ENCODE measurements at regions not wholly inside any gene's neighbourhood (a gene's known extent, or its start where the extent isn't known, plus 50 kb on each side); places are given as distances from the start of the nearest gene placed in this dataset.

- TF ChIP-seq CTCF (IDR thresholded peaks at IDR 0.05) (no peak), POLR2A (IDR thresholded peaks at IDR 0.05) (no peak), POLR2AphosphoS5 (IDR thresholded peaks at IDR 0.05; ENCODE audit: insufficient read depth in 1 of 2, low read depth in 1 of 2) (no peak)
- no peak for DNase-seq (ENCODE audit: extremely low spot score in 2 of 2)
- no peaks in the 10 kb centered on the region for H3K9me3 ChIP-seq
- H3K4me1 ChIP-seq, result no peaks in the 10 kb centered on the region
- H3K27ac ChIP-seq, result no peak overlapping the region
- no peaks in the 10 kb centered on the region for H3K27me3 ChIP-seq
- intact Hi-C loops (cut with DNase I), result no loop called here
- no peak overlapping the region for H3K4me3 ChIP-seq
- no peaks in the 10 kb centered on the region for H3K36me3 ChIP-seq
Observed at GRCh38 chr4:62327612-62328297, 1127.6 kb downstream of the ADGRL3 start.

- no peak overlapping the region for H3K27ac ChIP-seq
- TF ChIP-seq POLR2A (IDR thresholded peaks at IDR 0.05) (no peak), CTCF (IDR thresholded peaks at IDR 0.05) (no peak), POLR2AphosphoS5 (IDR thresholded peaks at IDR 0.05; ENCODE audit: insufficient read depth in 1 of 2, low read depth in 1 of 2) (no peak)
- no peak for DNase-seq (ENCODE audit: extremely low spot score in 2 of 2)
Observed at GRCh38 chr4:62324215-62324614, 1124.1 kb downstream of the ADGRL3 start.

GRCh38 chr4:62320612-62321011 lies 1120.5 kb downstream of the ADGRL3 start:
- no peak for DNase-seq (ENCODE audit: extremely low spot score in 2 of 2)
- H3K36me3 ChIP-seq, result no peaks in the 10 kb centered on the region
- H3K9me3 ChIP-seq, result no peaks in the 10 kb centered on the region
- H3K27ac ChIP-seq, result no peak overlapping the region
- intact Hi-C loops (cut with DNase I), result no loop called here
- H3K4me1 ChIP-seq, result no peaks in the 10 kb centered on the region
- no peak for TF ChIP-seq POLR2AphosphoS5 (IDR thresholded peaks at IDR 0.05; ENCODE audit: insufficient read depth in 1 of 2, low read depth in 1 of 2)
- no peak for TF ChIP-seq POLR2A (IDR thresholded peaks at IDR 0.05)
- no peak for TF ChIP-seq CTCF (IDR thresholded peaks at IDR 0.05)
- no peak overlapping the region for H3K4me3 ChIP-seq
- H3K27me3 ChIP-seq, result no peaks in the 10 kb centered on the region

More at GRCh38 chr4:62324215-62324614, 1124.1 kb downstream of the ADGRL3 start:
- Histone ChIP-seq H3K4me1 (no peaks in the 10 kb centered on the region), H3K9me3 (no peaks in the 10 kb centered on the region), H3K36me3 (no peaks in the 10 kb centered on the region), H3K4me3 (no peak overlapping the region), H3K27me3 (no peaks in the 10 kb centered on the region)
- intact Hi-C loops (cut with DNase I), result no loop called here

GRCh38 chr4:62302710-62303109 lies 1102.6 kb downstream of the ADGRL3 start:
- Histone ChIP-seq H3K27me3 (no peaks in the 10 kb centered on the region), H3K4me3 (no peak overlapping the region), H3K36me3 (no peaks in the 10 kb centered on the region), H3K9me3 (no peaks in the 10 kb centered on the region), H3K4me1 (no peaks in the 10 kb centered on the region), H3K27ac (no peak overlapping the region)
- no peak for DNase-seq (ENCODE audit: extremely low spot score in 2 of 2)
- TF ChIP-seq CTCF (IDR thresholded peaks at IDR 0.05), result no peak
- TF ChIP-seq POLR2A (IDR thresholded peaks at IDR 0.05), result no peak
- TF ChIP-seq POLR2AphosphoS5 (IDR thresholded peaks at IDR 0.05; ENCODE audit: insufficient read depth in 1 of 2, low read depth in 1 of 2), result no peak
- intact Hi-C loops (cut with DNase I), result no loop called here

GRCh38 chr4:62301500-62301899 lies 1101.4 kb downstream of the ADGRL3 start:
- TF ChIP-seq CTCF (IDR thresholded peaks at IDR 0.05), result no peak
- TF ChIP-seq POLR2A (IDR thresholded peaks at IDR 0.05), result no peak
- TF ChIP-seq POLR2AphosphoS5 (IDR thresholded peaks at IDR 0.05; ENCODE audit: insufficient read depth in 1 of 2, low read depth in 1 of 2), result no peak
- H3K4me1 ChIP-seq, result no peaks in the 10 kb centered on the region
- H3K4me3 ChIP-seq, result no peak overlapping the region
- no peak overlapping the region for H3K27ac ChIP-seq
- H3K36me3 ChIP-seq, result no peaks in the 10 kb centered on the region
- no peaks in the 10 kb centered on the region for H3K27me3 ChIP-seq
- DNase-seq (ENCODE audit: extremely low spot score in 2 of 2), result no peak
- no peaks in the 10 kb centered on the region for H3K9me3 ChIP-seq
- intact Hi-C loops (cut with DNase I), result no loop called here
